ENCODE measurements at regions not wholly inside any gene's neighbourhood (a gene's known extent, or its start where the extent isn't known, plus 50 kb on each side); places are given as distances from the start of the nearest gene placed in this dataset.

DNA sequence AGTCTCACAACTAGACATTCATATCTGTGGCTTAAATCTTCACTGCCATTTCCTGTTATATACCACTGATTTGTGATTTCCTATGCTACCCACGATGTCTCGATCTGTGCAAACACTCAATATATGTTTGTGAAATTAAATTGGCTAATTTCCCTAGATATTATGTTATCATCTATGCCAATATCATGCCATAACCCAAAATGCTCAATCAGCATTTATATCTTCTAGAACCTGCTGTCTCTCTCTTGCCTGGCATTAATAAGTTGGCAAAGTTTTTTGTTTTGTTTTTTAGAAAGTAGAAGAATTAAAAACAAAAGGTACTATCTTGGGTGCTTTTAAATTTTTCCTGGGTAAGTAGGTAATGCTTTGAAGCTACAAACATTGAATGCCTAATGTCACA is 358.5 kb upstream of the DAB1 start:
- H3K4me1 Mint-ChIP-seq, result no peaks in the 10 kb centered on the region
- no peak for ATAC-seq
- no peaks in the 10 kb centered on the region for H3K36me3 Mint-ChIP-seq
- no peak overlapping the region for H3K4me3 Mint-ChIP-seq
- DNase-seq (ENCODE audit: low spot score in 2 of 2), result no peak
- no peaks in the 10 kb centered on the region for H3K9me3 Mint-ChIP-seq
- H3K27ac Mint-ChIP-seq, result no peak overlapping the region

DNA sequence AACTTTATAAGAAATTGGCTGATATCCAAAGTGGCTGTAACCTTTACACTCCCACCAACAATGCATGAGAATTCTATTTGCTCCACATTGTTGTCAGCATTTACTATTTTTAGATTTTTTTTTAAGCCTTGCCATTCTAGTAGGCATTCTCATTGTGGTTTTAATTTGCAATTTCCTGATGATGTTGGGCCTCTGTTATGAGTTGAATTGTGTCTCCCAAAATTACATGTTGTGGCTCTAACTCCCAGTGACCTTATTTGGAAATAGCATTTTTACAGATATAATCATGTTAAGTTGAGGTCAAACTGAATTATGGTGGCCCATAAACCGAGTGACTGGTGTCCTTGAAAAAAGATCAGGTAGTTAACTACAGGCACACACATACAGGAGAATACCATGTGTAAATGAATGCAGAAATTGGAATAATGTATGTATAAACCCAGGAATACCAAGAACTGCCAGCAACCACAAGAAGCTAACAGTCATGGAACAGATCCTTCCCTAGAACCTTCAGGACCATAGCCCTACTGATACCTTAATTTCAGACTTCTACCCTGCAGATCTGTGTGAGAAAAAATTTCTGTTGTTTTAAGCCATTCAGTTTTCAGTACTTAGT is 348.8 kb upstream of the DAB1 start:
- DNase-seq (ENCODE audit: low spot score in 2 of 2) (no peak), ATAC-seq (no peak)
- no peaks in the 10 kb centered on the region for H3K36me3 Mint-ChIP-seq
- H3K9me3 Mint-ChIP-seq, result peaks cover 3% of the 10 kb centered on the region
- no peak overlapping the region for H3K27ac Mint-ChIP-seq
- H3K4me3 Mint-ChIP-seq, result no peak overlapping the region
- no peaks in the 10 kb centered on the region for H3K4me1 Mint-ChIP-seq

DNA sequence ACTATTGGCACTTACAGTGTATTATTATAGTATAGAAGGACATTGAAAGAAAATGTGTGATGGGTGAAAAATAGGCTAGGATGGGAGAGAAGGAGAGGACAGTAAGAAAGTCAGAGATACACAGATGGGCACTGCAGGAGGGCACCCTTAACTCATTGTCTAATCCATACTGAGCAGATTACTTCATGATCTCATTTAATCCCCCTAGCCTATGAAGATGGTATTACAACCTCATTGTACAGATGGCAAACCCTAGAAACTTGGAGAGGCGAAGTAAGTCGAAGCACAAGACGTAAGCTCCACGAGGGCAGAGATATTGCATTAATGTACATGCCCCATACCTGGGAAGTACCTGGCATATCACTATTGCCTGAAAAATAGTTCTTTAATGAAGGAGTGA is 346.9 kb upstream of the DAB1 start:
- Mint-ChIP-seq H3K36me3 (no peaks in the 10 kb centered on the region), H3K27ac (no peak overlapping the region), H3K4me1 (no peaks in the 10 kb centered on the region), H3K9me3 (peaks cover 4% of the 10 kb centered on the region), H3K4me3 (no peak overlapping the region)
- ATAC-seq, result no peak
- no peak for DNase-seq (ENCODE audit: low spot score in 2 of 2)

DNA sequence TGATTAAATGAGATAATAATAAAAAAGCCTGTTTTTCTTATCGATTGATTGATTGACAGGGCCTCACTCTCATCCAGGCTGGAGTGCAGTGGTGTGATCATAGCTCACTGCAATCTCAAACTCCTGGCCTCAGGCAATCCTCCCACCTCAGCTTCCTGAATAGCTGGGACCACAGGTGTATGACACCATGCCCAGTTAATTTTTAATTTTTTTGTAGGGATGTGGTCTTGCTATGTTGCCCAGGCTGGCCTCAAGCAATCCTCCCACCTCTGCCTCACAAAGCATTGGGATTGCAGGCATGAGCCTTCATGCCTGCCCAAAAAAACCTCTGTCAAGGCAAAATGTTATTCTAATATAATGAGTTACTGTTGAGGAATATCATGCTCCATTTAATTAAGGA is 346.4 kb upstream of the DAB1 start:
- ATAC-seq, result no peak
- H3K4me3 Mint-ChIP-seq, result no peak overlapping the region

DNA sequence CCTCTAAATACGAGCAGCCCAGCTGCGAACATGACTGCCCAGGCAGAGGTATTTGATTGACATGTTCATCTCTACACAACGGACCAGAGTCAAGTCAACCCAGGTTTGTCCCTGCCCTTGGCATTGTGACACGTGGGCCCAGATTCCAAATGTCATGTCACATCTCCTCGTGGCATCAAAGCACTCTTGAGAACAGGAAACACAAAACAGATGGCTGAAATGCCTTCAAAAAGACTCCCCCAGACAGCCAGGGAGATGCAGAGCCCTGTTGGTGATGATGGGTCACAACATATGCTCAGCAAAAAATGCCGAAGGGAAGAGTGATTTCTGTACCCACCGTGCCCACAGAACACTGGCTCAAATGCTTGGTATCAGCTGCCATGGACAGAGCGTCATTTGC is 337.8 kb upstream of the DAB1 start:
- H3K36me3 Mint-ChIP-seq, result no peaks in the 10 kb centered on the region
- H3K27ac Mint-ChIP-seq, result no peak overlapping the region
- no peak for DNase-seq (ENCODE audit: low spot score in 2 of 2)
- no peaks in the 10 kb centered on the region for H3K4me1 Mint-ChIP-seq
- no peak for ATAC-seq
- no peak overlapping the region for H3K4me3 Mint-ChIP-seq
- H3K9me3 Mint-ChIP-seq, result peaks cover 4% of the 10 kb centered on the region

More for the DNA sequence above, 346.4 kb upstream of the DAB1 start:
- DNase-seq (ENCODE audit: low spot score in 2 of 2), result no peak
- Mint-ChIP-seq H3K9me3 (peaks cover 4% of the 10 kb centered on the region), H3K4me1 (no peaks in the 10 kb centered on the region), H3K27ac (no peak overlapping the region), H3K36me3 (no peaks in the 10 kb centered on the region)

DNA sequence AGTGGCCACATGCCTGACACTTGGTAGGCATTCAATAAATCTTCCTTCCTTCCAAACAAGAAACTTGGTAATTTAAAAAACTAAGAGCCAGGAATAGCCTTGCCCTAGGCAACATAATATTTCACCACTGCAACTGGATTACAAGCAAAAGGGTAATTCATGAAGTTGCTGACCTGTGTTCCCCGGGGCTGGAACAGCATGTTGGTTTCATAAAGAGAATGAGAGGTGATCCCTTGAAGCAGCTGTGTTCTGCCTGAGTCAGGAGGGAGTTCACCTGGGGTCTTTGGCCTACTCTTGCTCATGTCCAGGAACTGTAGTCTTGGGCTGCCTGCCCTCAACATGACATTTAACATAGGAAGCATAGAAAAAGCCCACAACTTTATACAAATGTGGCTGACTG is 329.0 kb upstream of the DAB1 start:
- Mint-ChIP-seq H3K27ac (no peak overlapping the region), H3K4me3 (no peak overlapping the region), H3K36me3 (no peaks in the 10 kb centered on the region), H3K9me3 (peaks cover 2% of the 10 kb centered on the region), H3K4me1 (no peaks in the 10 kb centered on the region)
- DNase-seq (ENCODE audit: low spot score in 2 of 2), result no peak
- no peak for ATAC-seq

DNA sequence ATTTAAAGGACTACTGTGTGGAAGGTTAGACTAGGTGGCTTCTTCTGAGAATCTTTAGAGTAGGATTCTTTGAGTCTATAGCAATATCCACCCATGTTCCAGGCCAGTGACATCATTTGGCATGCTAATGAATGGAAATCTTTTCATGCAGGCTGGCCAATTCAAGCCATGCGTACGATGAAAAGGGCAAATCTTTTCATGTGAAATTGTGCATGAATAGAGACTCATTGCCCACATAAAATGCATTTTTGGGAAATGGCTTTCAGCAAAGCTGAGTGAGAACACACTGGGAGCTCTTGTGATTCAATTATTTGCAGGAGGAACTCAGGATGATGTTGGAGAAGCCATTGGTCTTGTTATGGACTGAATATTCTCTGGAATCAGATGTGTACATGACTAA is 324.9 kb upstream of the DAB1 start:
- Mint-ChIP-seq H3K9me3 (peaks cover 2% of the 10 kb centered on the region), H3K4me1 (no peaks in the 10 kb centered on the region), H3K36me3 (no peaks in the 10 kb centered on the region), H3K27ac (no peak overlapping the region), H3K4me3 (no peak overlapping the region)
- DNase-seq (ENCODE audit: low spot score in 2 of 2), result no peak
- ATAC-seq, result no peak

DNA sequence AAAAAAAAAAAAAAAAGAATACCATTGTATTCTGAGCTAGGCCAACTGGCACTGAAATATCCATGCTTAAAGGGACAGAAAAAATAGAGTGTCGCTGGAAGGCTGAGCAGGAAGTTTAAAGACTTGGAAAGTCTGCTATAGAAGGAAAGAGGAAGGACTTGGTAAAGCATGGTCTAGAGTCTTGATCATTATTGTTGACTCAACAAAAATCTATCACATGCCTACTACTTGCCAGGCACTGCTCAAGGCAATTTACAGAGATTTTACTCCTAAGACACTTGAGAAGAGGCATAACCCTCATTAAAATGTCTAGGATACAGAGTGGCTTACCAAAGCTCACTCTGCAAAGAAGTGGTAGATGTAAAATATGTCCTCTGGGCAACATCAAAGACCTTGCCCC is 324.0 kb upstream of the DAB1 start:
- no peak for DNase-seq (ENCODE audit: low spot score in 2 of 2)
- ATAC-seq, result no peak
- Mint-ChIP-seq H3K4me3 (no peak overlapping the region), H3K4me1 (no peaks in the 10 kb centered on the region), H3K36me3 (no peaks in the 10 kb centered on the region), H3K9me3 (peaks cover 2% of the 10 kb centered on the region), H3K27ac (no peak overlapping the region)

DNA sequence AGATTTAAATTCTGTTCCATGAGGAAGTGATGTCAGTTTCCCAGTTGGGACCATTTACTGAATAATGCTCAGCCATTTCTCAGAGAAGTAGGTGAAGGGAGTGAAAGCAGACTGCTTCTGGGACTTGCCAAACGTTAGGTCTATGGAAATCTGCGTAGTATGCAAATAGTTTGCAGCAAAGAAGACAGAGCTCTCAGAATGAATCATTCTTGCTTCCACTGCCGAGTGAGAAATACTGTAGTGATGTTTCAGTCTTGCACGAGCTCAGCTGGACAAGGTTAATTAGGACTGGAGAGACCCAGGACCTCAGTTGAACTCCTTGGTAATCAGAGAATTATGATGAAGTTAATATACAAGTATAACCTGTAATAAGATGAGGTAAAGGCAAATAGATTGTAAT is 317.7 kb upstream of the DAB1 start:
- no peak overlapping the region for H3K27ac Mint-ChIP-seq

DNA sequence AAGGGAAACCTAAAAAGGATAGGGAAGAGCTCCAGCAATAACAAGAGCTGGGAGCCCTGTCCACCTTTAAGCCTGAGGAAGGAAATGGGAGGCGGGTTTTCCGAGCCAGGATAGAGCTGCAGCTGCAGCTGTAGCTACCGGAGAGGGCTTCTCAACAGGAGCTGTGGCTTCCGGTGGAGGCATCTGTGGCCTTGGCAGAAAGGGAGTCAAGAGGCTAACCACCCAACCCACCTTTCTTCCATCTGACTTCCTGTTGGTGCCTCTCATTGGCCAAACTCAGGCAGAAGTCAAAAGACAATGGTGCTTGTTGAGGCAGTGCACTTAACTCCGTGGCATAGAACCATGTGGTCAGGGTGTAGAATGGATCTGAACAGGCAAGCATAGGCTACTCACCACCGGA is 313.1 kb upstream of the DAB1 start:
- ATAC-seq (no peak), DNase-seq (ENCODE audit: low spot score in 2 of 2) (no peak)
- no peak overlapping the region for H3K4me3 Mint-ChIP-seq
- no peaks in the 10 kb centered on the region for H3K9me3 Mint-ChIP-seq
- H3K36me3 Mint-ChIP-seq, result no peaks in the 10 kb centered on the region
- no peak overlapping the region for H3K27ac Mint-ChIP-seq
- H3K4me1 Mint-ChIP-seq, result no peaks in the 10 kb centered on the region

More for the DNA sequence above, 317.7 kb upstream of the DAB1 start:
- H3K4me3 Mint-ChIP-seq, result no peak overlapping the region
- no peaks in the 10 kb centered on the region for H3K9me3 Mint-ChIP-seq
- H3K36me3 Mint-ChIP-seq, result no peaks in the 10 kb centered on the region
- ATAC-seq (no peak), DNase-seq (ENCODE audit: low spot score in 2 of 2) (no peak)
- no peaks in the 10 kb centered on the region for H3K4me1 Mint-ChIP-seq

DNA sequence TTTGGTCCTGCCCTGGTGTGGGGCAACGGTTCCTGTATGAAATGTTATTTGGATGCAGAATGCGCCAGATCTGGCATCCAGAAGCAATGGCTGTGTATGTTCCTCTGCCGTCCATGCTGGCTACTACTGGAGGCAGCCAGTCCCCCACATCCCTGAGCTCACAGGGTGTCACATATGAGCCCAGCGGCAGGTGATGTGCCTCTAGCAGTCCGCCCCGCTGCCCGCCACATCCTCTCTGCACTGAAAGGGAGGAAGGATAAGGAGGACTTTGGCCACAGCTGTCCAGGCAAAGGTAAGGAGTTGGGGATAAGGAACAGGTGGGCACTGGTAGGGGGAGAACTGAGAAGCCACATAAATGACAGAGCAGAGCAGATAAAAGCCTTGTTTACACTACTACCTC is 305.3 kb upstream of the DAB1 start:
- no peaks in the 10 kb centered on the region for H3K4me1 Mint-ChIP-seq

DNA sequence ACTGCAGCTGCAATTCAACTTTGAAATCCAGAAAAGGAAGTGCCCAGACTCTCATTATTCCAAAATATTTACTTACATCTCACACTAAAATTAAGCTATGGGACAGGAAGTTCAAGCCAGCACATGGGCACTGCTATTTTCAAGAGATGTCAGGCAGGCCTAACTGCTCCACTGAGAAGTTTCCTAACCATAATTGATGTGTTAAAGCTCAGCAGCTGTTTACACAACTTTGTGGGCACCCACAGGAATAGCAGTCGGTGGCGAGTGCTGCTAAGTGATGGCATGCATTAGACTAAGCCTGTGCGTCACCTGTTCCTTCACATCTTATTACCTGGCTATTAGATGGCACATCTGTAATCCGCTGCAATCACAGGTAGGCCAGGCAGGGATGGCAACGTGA is 303.3 kb upstream of the DAB1 start:
- Mint-ChIP-seq H3K36me3 (no peaks in the 10 kb centered on the region), H3K27ac (no peak overlapping the region), H3K4me3 (no peak overlapping the region), H3K4me1 (no peaks in the 10 kb centered on the region), H3K9me3 (no peaks in the 10 kb centered on the region)
- DNase-seq (ENCODE audit: low spot score in 2 of 2), result no peak
- ATAC-seq, result no peak

More for the DNA sequence above, 305.3 kb upstream of the DAB1 start:
- Mint-ChIP-seq H3K4me3 (no peak overlapping the region), H3K9me3 (no peaks in the 10 kb centered on the region), H3K27ac (no peak overlapping the region), H3K36me3 (no peaks in the 10 kb centered on the region)
- DNase-seq (ENCODE audit: low spot score in 2 of 2), result no peak
- no peak for ATAC-seq

DNA sequence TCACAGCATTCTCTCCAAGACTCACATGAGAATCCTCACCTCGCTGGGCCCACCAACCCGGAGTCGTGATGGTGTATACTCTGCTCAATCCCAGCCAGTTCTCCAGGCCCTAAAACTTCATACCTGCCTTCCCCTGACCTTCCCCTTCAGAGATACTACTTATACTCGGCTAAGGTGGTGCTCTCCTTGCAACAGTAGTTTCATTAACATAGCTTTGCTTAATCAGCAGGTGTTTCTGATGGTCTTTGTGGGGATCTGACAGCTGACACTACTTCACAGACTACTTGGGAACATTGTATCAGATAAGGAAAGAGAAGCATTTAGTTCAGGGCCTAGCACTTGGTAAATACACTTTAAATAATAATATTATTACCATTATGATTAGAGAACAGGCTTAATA is 301.5 kb upstream of the DAB1 start:
- no peaks in the 10 kb centered on the region for H3K9me3 Mint-ChIP-seq
- no peak overlapping the region for H3K4me3 Mint-ChIP-seq
- no peaks in the 10 kb centered on the region for H3K4me1 Mint-ChIP-seq
- ATAC-seq (no peak), DNase-seq (ENCODE audit: low spot score in 2 of 2) (no peak)
- H3K27ac Mint-ChIP-seq, result no peak overlapping the region
- no peaks in the 10 kb centered on the region for H3K36me3 Mint-ChIP-seq

DNA sequence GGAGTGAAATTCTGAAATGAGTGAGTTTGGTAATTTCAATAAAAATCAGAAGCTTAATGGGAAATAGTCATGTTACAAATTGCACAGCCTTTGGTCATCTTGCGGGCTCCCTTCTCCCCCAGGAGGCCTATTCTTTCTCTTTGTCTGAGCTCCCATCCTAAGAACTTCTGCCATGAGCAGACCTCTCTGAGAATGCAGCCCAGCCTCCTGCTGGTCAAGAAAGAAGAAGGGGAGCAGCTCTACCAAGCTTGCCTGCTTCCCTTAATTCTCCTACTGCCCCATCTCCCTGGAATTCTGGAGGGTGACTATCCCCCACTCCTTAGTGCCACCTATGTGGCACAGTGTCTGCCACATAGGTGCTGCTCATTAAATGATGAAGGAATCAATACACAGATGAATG is 300.7 kb upstream of the DAB1 start:
- H3K27ac Mint-ChIP-seq, result no peak overlapping the region
- H3K4me3 Mint-ChIP-seq, result no peak overlapping the region
- H3K9me3 Mint-ChIP-seq, result no peaks in the 10 kb centered on the region
- H3K36me3 Mint-ChIP-seq, result no peaks in the 10 kb centered on the region
- ATAC-seq (no peak), DNase-seq (ENCODE audit: low spot score in 2 of 2) (no peak)
- H3K4me1 Mint-ChIP-seq, result no peaks in the 10 kb centered on the region

DNA sequence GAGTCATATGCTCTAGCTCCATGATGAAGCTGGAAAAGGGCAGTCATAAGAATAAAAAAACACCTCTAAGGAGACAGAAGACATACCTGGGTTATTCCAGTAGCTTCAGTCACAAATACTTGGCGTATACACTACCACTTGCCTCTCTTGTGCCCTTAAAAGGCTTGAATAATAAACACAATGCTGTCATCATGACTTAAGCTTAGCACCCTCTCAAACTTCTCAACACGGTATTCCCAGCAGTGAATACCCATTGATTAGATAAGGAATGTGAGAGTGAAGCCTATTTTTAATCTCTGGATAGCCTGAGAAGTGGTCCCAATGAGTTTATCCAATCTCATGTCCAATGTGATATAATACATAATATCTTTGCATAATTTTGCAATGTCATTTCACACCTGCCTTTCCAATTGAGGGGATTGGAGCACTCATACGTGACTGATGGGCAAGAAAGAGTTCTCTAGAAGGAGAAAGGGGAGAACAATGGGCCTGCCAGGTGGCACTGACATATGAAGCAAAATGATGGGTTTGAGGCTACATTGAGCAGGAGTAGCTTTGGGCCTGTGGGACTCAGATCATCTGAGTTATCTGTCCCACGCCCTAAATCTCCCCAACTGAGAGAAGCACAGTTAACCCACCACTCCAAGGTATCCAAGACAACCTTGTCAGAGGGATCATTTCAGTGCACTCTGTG is 298.6 kb upstream of the DAB1 start:
- H3K9me3 Mint-ChIP-seq, result no peaks in the 10 kb centered on the region
- no peaks in the 10 kb centered on the region for H3K4me1 Mint-ChIP-seq
- H3K4me3 Mint-ChIP-seq, result no peak overlapping the region

DNA sequence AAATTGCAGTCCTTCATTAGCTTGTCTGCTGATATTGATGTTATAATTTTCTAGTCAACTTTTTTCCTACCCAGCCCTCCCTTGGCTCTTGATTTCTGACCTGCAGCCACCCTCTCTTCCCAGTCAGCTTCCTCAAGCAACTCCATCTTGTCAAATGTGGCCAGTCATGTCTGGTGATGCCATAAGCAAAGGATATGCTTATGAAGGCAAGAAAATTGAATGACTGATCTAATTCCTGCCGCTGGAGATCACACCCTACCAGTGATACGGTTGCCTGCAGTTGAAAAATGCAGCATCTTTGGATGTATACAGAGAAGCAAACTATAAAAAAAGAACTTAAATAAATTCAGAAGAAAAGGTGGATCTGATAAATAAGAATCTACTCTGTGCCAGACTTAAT is 297.1 kb upstream of the DAB1 start:
- H3K4me3 Mint-ChIP-seq, result no peak overlapping the region
- no peak for DNase-seq (ENCODE audit: low spot score in 2 of 2)
- no peaks in the 10 kb centered on the region for H3K36me3 Mint-ChIP-seq
- no peaks in the 10 kb centered on the region for H3K4me1 Mint-ChIP-seq
- H3K27ac Mint-ChIP-seq, result no peak overlapping the region
- no peak for ATAC-seq
- peaks cover 3% of the 10 kb centered on the region for H3K9me3 Mint-ChIP-seq

More for the DNA sequence above, 298.6 kb upstream of the DAB1 start:
- DNase-seq (ENCODE audit: low spot score in 2 of 2), result no peak
- Mint-ChIP-seq H3K27ac (no peak overlapping the region), H3K36me3 (no peaks in the 10 kb centered on the region)
- ATAC-seq, result no peak

Data from stimulated activated effector memory CD8-positive, alpha-beta T cell treated with anti-CD3 and anti-CD28 coated beads, Interleukin-12 subunit alpha, Interleukin-12 subunit beta, amount 100 ng/mL, for 72 hours (primary cell).